ENCODE measurements at regions not wholly inside any gene's neighbourhood (a gene's known extent, or its start where the extent isn't known, plus 50 kb on each side); places are given as distances from the start of the nearest gene placed in this dataset.

GRCh38 chr13:60273971-60274527 is 110.3 kb upstream of the DIAPH3 start:
- no peak overlapping the region for H2BK20ac ChIP-seq (ENCODE audit: low read depth, low read length)
- no peak for DNase-seq
- no peak overlapping the region for H2AFZ ChIP-seq (replicated peaks; ENCODE audit: low read length, poor library complexity)
- POLR2A ChIA-PET (ENCODE audit: unreplicated experiment): no interaction called here
- no TSS peak for BruUV-seq (replicated peaks)
- no peak overlapping the region for H3K9ac ChIP-seq (ENCODE audit: low read depth, low read length)
- H3K14ac ChIP-seq (replicated peaks; ENCODE audit: low read depth, low read length): no peak overlapping the region
- intact Hi-C loops (cut with micrococcal nuclease): no loop called here
- H2BK120ac ChIP-seq (ENCODE audit: low read depth, low read length): no peak overlapping the region
- H3K56ac ChIP-seq (ENCODE audit: extremely low read depth, insufficient read depth, low read length): no peak overlapping the region
- no peak overlapping the region for H4K91ac ChIP-seq (ENCODE audit: insufficient read depth, low read depth, low read length)
- H3K23ac ChIP-seq (ENCODE audit: low read depth, low read length): no peak overlapping the region
- H3K9me3 ChIP-seq (ENCODE audit: control insufficient read depth, insufficient read depth, low read length): no peaks in the 10 kb centered on the region
- no peaks in the 10 kb centered on the region; the same call in 1 of the 2 replicates for H3K27me3 ChIP-seq (ENCODE audit: control insufficient read depth, insufficient read depth, low read length)
- H2BK15ac ChIP-seq (ENCODE audit: low read depth, low read length): no peak overlapping the region
- no peak overlapping the region for H2AK5ac ChIP-seq (ENCODE audit: low read depth, low read length)
- no peak overlapping the region for H3K18ac ChIP-seq (ENCODE audit: low read depth, low read length)
- H4K5ac ChIP-seq (ENCODE audit: low read depth, low read length): no peak overlapping the region
- no peaks in the 10 kb centered on the region for H3K36me3 ChIP-seq (ENCODE audit: control insufficient read depth, insufficient read depth, low read length)
- dilution Hi-C loops (cut with HindIII; ENCODE audit: low sequenced_read_pairs, unreplicated experiment): no loop called here
- TF ChIP-seq RCOR1 (IDR thresholded peaks at IDR 0.05; ENCODE audit: insufficient replicate concordance, low read length) (no peak), FOS (IDR thresholded peaks at IDR 0.05; ENCODE audit: low read depth, low read length) (no peak), MAFK (IDR thresholded peaks at IDR 0.05; ENCODE audit: low read depth, low read length) (no peak), MXI1 (IDR thresholded peaks at IDR 0.05; ENCODE audit: borderline replicate concordance, low read depth, low read length) (no peak), MAZ (IDR thresholded peaks at IDR 0.05; ENCODE audit: borderline replicate concordance, low read depth, low read length) (no peak), NFE2L2 (IDR thresholded peaks at IDR 0.05; ENCODE audit: low read depth, low read length) (no peak), CHD1 (IDR thresholded peaks at IDR 0.05; ENCODE audit: low read depth, low read length) (no peak), BHLHE40 (IDR thresholded peaks at IDR 0.05; ENCODE audit: low read depth, low read length) (no peak), RFX5 (IDR thresholded peaks at IDR 0.05; ENCODE audit: low read depth, low read length) (no peak), RAD21 (IDR thresholded peaks at IDR 0.05; ENCODE audit: low read length) (no peak), CEBPB (IDR thresholded peaks at IDR 0.05; ENCODE audit: low read depth, low read length) (no peak), SMC3 (IDR thresholded peaks at IDR 0.05; ENCODE audit: low read depth, low read length) (no peak), ELK1 (IDR thresholded peaks at IDR 0.05; ENCODE audit: borderline replicate concordance, low read depth, low read length) (no peak), POLR2A (IDR thresholded peaks at IDR 0.05; ENCODE audit: low read depth, low read length) (no peak)
- TF ChIP-seq, protein P1, sequence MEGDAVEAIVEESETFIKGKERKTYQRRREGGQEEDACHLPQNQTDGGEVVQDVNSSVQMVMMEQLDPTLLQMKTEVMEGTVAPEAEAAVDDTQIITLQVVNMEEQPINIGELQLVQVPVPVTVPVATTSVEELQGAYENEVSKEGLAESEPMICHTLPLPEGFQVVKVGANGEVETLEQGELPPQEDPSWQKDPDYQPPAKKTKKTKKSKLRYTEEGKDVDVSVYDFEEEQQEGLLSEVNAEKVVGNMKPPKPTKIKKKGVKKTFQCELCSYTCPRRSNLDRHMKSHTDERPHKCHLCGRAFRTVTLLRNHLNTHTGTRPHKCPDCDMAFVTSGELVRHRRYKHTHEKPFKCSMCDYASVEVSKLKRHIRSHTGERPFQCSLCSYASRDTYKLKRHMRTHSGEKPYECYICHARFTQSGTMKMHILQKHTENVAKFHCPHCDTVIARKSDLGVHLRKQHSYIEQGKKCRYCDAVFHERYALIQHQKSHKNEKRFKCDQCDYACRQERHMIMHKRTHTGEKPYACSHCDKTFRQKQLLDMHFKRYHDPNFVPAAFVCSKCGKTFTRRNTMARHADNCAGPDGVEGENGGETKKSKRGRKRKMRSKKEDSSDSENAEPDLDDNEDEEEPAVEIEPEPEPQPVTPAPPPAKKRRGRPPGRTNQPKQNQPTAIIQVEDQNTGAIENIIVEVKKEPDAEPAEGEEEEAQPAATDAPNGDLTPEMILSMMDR (conservative IDR thresholded peaks at IDR 0.05; ENCODE audit: low read depth, low read length): no peak
- TF ChIP-seq, protein P2, sequence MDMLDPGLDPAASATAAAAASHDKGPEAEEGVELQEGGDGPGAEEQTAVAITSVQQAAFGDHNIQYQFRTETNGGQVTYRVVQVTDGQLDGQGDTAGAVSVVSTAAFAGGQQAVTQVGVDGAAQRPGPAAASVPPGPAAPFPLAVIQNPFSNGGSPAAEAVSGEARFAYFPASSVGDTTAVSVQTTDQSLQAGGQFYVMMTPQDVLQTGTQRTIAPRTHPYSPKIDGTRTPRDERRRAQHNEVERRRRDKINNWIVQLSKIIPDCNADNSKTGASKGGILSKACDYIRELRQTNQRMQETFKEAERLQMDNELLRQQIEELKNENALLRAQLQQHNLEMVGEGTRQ (IDR thresholded peaks at IDR 0.05; ENCODE audit: low read depth, low read length): no peak
- H3K4me3 ChIP-seq (ENCODE audit: insufficient read depth, low read depth, low read length): no peak overlapping the region
- H3K4me2 ChIP-seq (ENCODE audit: low read depth, low read length): no peak overlapping the region
- in situ Hi-C loops (cut with MboI; ENCODE audit: low sequenced_read_pairs): no loop called here
- no peak overlapping the region for H3K4ac ChIP-seq (ENCODE audit: low read depth, low read length)
- H2BK5ac ChIP-seq (ENCODE audit: low read depth, low read length, poor library complexity, severe bottlenecking): no peak overlapping the region
- H2AK9ac ChIP-seq (replicated peaks; ENCODE audit: low read depth, low read length, poor library complexity): no peak overlapping the region
- no peaks in the 10 kb centered on the region for H3K79me1 ChIP-seq (ENCODE audit: low read depth in 1 of 2, low read length in 2 of 2)
- H3K4me1 ChIP-seq (ENCODE audit: control insufficient read depth, insufficient read depth, low read length): no peaks in the 10 kb centered on the region
- no peak overlapping the region for H4K8ac ChIP-seq (ENCODE audit: low read depth in 2 of 2, low read length in 2 of 2)
- CTCF ChIA-PET: no interaction called here
- ATAC-seq (ENCODE audit: low read depth): no peak
- no peaks in the 10 kb centered on the region for H3K9me1 ChIP-seq (ENCODE audit: insufficient read depth, low read length)
- no peaks in the 10 kb centered on the region for H4K20me1 ChIP-seq (ENCODE audit: insufficient read depth, low read length)
- no peak overlapping the region for H3K27ac ChIP-seq (ENCODE audit: insufficient read depth, low read length)

Data from IMR-90 (cell line).